ENCODE measurements at regions not wholly inside any gene's neighbourhood (a gene's known extent, or its start where the extent isn't known, plus 50 kb on each side); places are given as distances from the start of the nearest gene placed in this dataset.
A peak's percentile ranks its signal among the peaks of the same experiment; 100 is the strongest.

GRCh38 chr17:70934835-70935234 is 765.5 kb downstream of the KCNJ2 start:
- no peaks in the 10 kb centered on the region for H3K9me3 ChIP-seq (ENCODE audit: insufficient read depth, low read depth)
- H3K36me3 ChIP-seq (ENCODE audit: low read depth) = no peaks in the 10 kb centered on the region
- no peak overlapping the region; the same call in 1 of the 2 replicates for H2AFZ ChIP-seq
- no peak overlapping the region for H3K27ac ChIP-seq
- POLR2A ChIA-PET (ENCODE audit: unreplicated experiment) = no interaction called here
- H3K79me2 ChIP-seq (ENCODE audit: low read depth) = no peaks in the 10 kb centered on the region
- no peak for DNase-seq
- H4K20me1 ChIP-seq (ENCODE audit: insufficient read depth) = no peaks in the 10 kb centered on the region
- intact Hi-C loops (cut with micrococcal nuclease; ENCODE audit: unreplicated experiment) = no loop called here
- H3K9me2 ChIP-seq (ENCODE audit: insufficient read depth) = no peaks in the 10 kb centered on the region
- CTCF ChIA-PET = no interaction called here
- no peak overlapping the region for H3K4me3 ChIP-seq
- no TSS peak for BruUV-seq (replicated peaks)
- no peaks in the 10 kb centered on the region for H3K4me1 ChIP-seq (replicated peaks; ENCODE audit: insufficient read depth)
- no peaks in the 10 kb centered on the region for H3K27me3 ChIP-seq (ENCODE audit: insufficient read depth, low read depth)
- no peak overlapping the region for H3K4me2 ChIP-seq
- H3F3A ChIP-seq (ENCODE audit: insufficient read depth, low read depth) = no peaks in the 10 kb centered on the region
- TF ChIP-seq CTCF (conservative IDR thresholded peaks at IDR 0.05) (no peak), EZH2 (IDR thresholded peaks at IDR 0.05; ENCODE audit: low read depth) (no peak)

DNA sequence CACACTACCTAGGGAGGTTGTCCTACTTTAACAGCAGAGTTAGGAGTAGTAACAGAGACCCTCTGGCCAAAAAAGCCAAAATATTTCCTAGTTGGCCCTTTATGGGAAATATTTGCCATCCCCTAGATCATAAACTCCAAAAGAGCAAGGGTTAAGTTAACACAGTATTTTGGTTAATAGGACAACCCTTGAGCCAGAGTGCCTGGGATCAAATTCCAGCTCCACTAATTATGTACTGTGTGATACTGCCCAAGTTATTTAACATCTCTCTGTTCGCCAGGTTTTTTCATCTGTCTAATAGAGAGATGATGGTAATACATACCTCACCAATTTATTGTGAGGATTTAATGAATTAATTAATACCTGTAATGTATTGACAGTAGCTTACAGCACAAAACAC is 767.4 kb downstream of the KCNJ2 start:
- no peaks in the 10 kb centered on the region for H3K79me2 ChIP-seq (ENCODE audit: low read depth)
- ChIA-PET CTCF (no interaction called here), POLR2A (ENCODE audit: unreplicated experiment) (interaction anchor here (0.6 kb wide), 1 partner anchor 67 kb away, joined by 3 read pairs; no protein-coding TSS in a partner anchor)
- no peaks in the 10 kb centered on the region for H3K9me3 ChIP-seq (ENCODE audit: insufficient read depth, low read depth)
- BruUV-seq (replicated peaks) = no TSS peak
- H3K36me3 ChIP-seq (ENCODE audit: low read depth) = no peaks in the 10 kb centered on the region
- no peak overlapping the region for H3K27ac ChIP-seq
- no peaks in the 10 kb centered on the region for H3K9me2 ChIP-seq (ENCODE audit: insufficient read depth)
- no peak overlapping the region for H3K4me2 ChIP-seq
- intact Hi-C loops (cut with micrococcal nuclease; ENCODE audit: unreplicated experiment) = no loop called here
- no peaks in the 10 kb centered on the region for H3K27me3 ChIP-seq (ENCODE audit: insufficient read depth, low read depth)
- no peaks in the 10 kb centered on the region for H3F3A ChIP-seq (ENCODE audit: insufficient read depth, low read depth)
- no peak overlapping the region for H2AFZ ChIP-seq
- H4K20me1 ChIP-seq (ENCODE audit: insufficient read depth) = no peaks in the 10 kb centered on the region
- TF ChIP-seq CTCF (conservative IDR thresholded peaks at IDR 0.05) (no peak), EZH2 (IDR thresholded peaks at IDR 0.05; ENCODE audit: low read depth) (no peak)
- H3K4me1 ChIP-seq (replicated peaks; ENCODE audit: insufficient read depth) = no peaks in the 10 kb centered on the region
- no peak overlapping the region for H3K4me3 ChIP-seq
- no peak for DNase-seq

DNA sequence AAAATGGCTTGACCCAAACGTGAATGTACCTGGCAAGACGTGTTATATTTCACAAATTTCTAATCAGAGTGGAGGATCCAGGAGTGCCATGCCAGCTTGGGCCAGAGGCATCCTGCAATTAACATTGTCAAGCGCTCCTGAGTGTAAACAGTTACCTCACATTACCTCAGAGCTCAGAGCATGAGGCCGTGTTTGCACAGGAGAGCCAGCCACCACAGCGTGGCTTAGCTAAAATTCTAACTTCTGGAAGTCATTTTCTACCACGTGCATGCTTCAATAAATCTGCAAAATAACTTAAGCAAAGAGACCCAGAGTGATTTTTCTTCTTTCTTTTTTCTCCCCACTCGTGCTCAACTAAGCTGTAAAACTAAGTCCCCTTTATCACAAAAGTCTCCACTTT is 769.0 kb downstream of the KCNJ2 start:
- Histone ChIP-seq H2AFZ (0 out of 2 replicates have a peak overlapping the region, but pooled peaks have one; percentile 52), H3K79me2 (ENCODE audit: low read depth) (no peaks in the 10 kb centered on the region), H3K36me3 (ENCODE audit: low read depth) (no peaks in the 10 kb centered on the region), H3K9me2 (ENCODE audit: insufficient read depth) (no peaks in the 10 kb centered on the region), H3K4me1 (replicated peaks; ENCODE audit: insufficient read depth) (no peaks in the 10 kb centered on the region), H3K27me3 (ENCODE audit: insufficient read depth, low read depth) (no peaks in the 10 kb centered on the region), H3K4me3 (no peak overlapping the region), H3K9me3 (ENCODE audit: insufficient read depth, low read depth) (no peaks in the 10 kb centered on the region), H4K20me1 (ENCODE audit: insufficient read depth) (no peaks in the 10 kb centered on the region), H3K27ac (no peak overlapping the region), H3K4me2 (no peak overlapping the region), H3F3A (ENCODE audit: insufficient read depth, low read depth) (no peaks in the 10 kb centered on the region)
- ChIA-PET POLR2A (ENCODE audit: unreplicated experiment) (no interaction called here), CTCF (no interaction called here)
- DNase-seq = no peak
- TF ChIP-seq EZH2 (IDR thresholded peaks at IDR 0.05; ENCODE audit: low read depth) = no peak
- TF ChIP-seq CTCF (conservative IDR thresholded peaks at IDR 0.05) = no peak
- intact Hi-C loops (cut with micrococcal nuclease; ENCODE audit: unreplicated experiment) = no loop called here
- no TSS peak for BruUV-seq (replicated peaks)

All from PC-9 (cell line).